ENCODE measurements at regions not wholly inside any gene's neighbourhood (a gene's known extent, or its start where the extent isn't known, plus 50 kb on each side); places are given as distances from the start of the nearest gene placed in this dataset.
A peak's percentile ranks its signal among the peaks of the same experiment; 100 is the strongest.

- 0 out of 2 replicates have a peak, but pooled peaks have one; percentile 35 for TF ChIP-seq ZNF592 (IDR thresholded peaks at IDR 0.05)
- TF ChIP-seq E4F1 (CRISPR knock-in tag; IDR thresholded peaks at IDR 0.05; ENCODE audit: borderline replicate concordance): no peak
- no peak for TF ChIP-seq FUS (optimal IDR thresholded peaks at IDR 0.05; ENCODE audit: low read depth, low read length)
- TF ChIP-seq PRMT5 (CRISPR knock-in tag; IDR thresholded peaks at IDR 0.05): no peak
- TF ChIP-seq TSC22D4 (tag; IDR thresholded peaks at IDR 0.05): no peak
- TF ChIP-seq NCOR1 (IDR thresholded peaks at IDR 0.05): no peak
- TF ChIP-seq LARP7 (IDR thresholded peaks at IDR 0.05): no peak
- TF ChIP-seq ZNF140 (CRISPR knock-in tag; IDR thresholded peaks at IDR 0.05): no peak
- no peak for TF ChIP-seq RNF2 (IDR thresholded peaks at IDR 0.05)
- TF ChIP-seq NFRKB (IDR thresholded peaks at IDR 0.05; ENCODE audit: low read depth): no peak
- no peak for TF ChIP-seq RBFOX2 (IDR thresholded peaks at IDR 0.05; ENCODE audit: low read depth, low read length)
- no peak for TF ChIP-seq GTF2B (IDR thresholded peaks at IDR 0.05; ENCODE audit: extremely low read depth, insufficient read length)
- TF ChIP-seq ZNF146 (CRISPR knock-in tag; IDR thresholded peaks at IDR 0.05; ENCODE audit: unreplicated experiment): no peak
- no peak for TF ChIP-seq ZNF79 (CRISPR knock-in tag; IDR thresholded peaks at IDR 0.05; ENCODE audit: low read depth)
- no peak for TF ChIP-seq UBTF (IDR thresholded peaks at IDR 0.05; ENCODE audit: borderline replicate concordance in 1 of 2, low read depth in 2 of 2, low read length in 2 of 2)
- peak in 1 of 2 experiments; percentile 36; a peak in 1 of 4 replicates for TF ChIP-seq MAZ (CRISPR knock-in tag; conservative IDR thresholded peaks at IDR 0.05 in 1 of 2, IDR thresholded peaks at IDR 0.05 in 1 of 2)
- TF ChIP-seq ZNF695 (CRISPR knock-in tag; IDR thresholded peaks at IDR 0.05): no peak
- no peak for TF ChIP-seq BHLHE40 (IDR thresholded peaks at IDR 0.05; ENCODE audit: low read length)
- no peak for TF ChIP-seq SP1 (CRISPR knock-in tag; IDR thresholded peaks at IDR 0.05)
- TF ChIP-seq PCBP1 (IDR thresholded peaks at IDR 0.05; ENCODE audit: low read depth, low read length, poor library complexity, severe bottlenecking): no peak
- TF ChIP-seq EWSR1 (IDR thresholded peaks at IDR 0.05; ENCODE audit: borderline replicate concordance, low read depth, partially characterized antibody): no peak
Observed at GRCh38 chr6:30820193-30820592, 64.1 kb upstream of the DDR1 start (continued).

Measured in K562 (cell line).